Gastrocnemius medialis (tissue), 4 donors: ENCODE measurements at regions not wholly inside any gene's neighbourhood (a gene's known extent, or its start where the extent isn't known, plus 50 kb on each side); places are given as distances from the start of the nearest gene placed in this dataset.

ENCODE experiments used
- CTCF ChIP-seq, 5 experiments: fragments of 450-650 bp in 3 of 5; fragments of 200-600 bp in 2 of 5; sonication (generic) in 2 of 5; IDR thresholded peaks in 4 of 5; conservative IDR thresholded peaks in 1 of 5; 1 replicate in 4 of 5; 2 replicates in 1 of 5; pipeline ENCODE4 v1.5.1; 2016 to 2019; ENCODE audit warnings: antibody characterized with exemption in 5 of 5, mild to moderate bottlenecking in 3 of 5, moderate library complexity in 3 of 5
- POLR2A ChIP-seq, 2 donors: fragments of 450-650 bp; IDR thresholded peaks; one replicate each; pipeline ENCODE4 v1.6.1; 2017; ENCODE audit warnings: antibody characterized with exemption in 2 of 2, mild to moderate bottlenecking in 2 of 2, moderate library complexity in 2 of 2

- TF ChIP-seq CTCF (IDR thresholded peaks at IDR 0.05 in 4 of 5, conservative IDR thresholded peaks at IDR 0.05 in 1 of 5) = no peak
- no peak for TF ChIP-seq POLR2A (IDR thresholded peaks at IDR 0.05)
These were observed 414.0 kb upstream of the FANCL start for GRCh38 chr2:58655152-58655551.
